GM23248 (cell line): ENCODE measurements at regions not wholly inside any gene's neighbourhood (a gene's known extent, or its start where the extent isn't known, plus 50 kb on each side); places are given as distances from the start of the nearest gene placed in this dataset.

Experiments
- DNase-seq: peaks from one replicate; pipeline ENCODE4 v3.0.0-alpha.2; 2015
- H2AFZ ChIP-seq: fragments of 200-600 bp; sonication (generic); 2 replicates; pipeline ENCODE4 v1.6.1; 2016; ENCODE audit warnings: antibody characterized with exemption
- H3F3A ChIP-seq: fragments of 200-600 bp; sonication (generic); 2 replicates; pipeline ENCODE4 v1.6.1; 2016; ENCODE audit warnings: mild to moderate bottlenecking, antibody characterized with exemption, mixed run types; ENCODE audit not compliant: insufficient read depth
- H3K27ac ChIP-seq: fragments of 200-600 bp; sonication (generic); 2 replicates; pipeline ENCODE4 v1.5.1; 2016; ENCODE audit warnings: mild to moderate bottlenecking
- H3K27me3 ChIP-seq: fragments of 200-600 bp; sonication (generic); replicated peaks from 2 replicates; pipeline ENCODE4 v1.6.1; 2016; ENCODE audit warnings: mild to moderate bottlenecking; ENCODE audit not compliant: insufficient read depth
- H3K36me3 ChIP-seq: fragments of 200-600 bp; sonication (generic); 2 replicates; pipeline ENCODE4 v1.6.1; 2016; ENCODE audit warnings: low read depth, mild to moderate bottlenecking
- H3K4me1 ChIP-seq: fragments of 200-600 bp; sonication (generic); 2 replicates; pipeline ENCODE4 v1.6.1; 2016; ENCODE audit warnings: mild to moderate bottlenecking; ENCODE audit not compliant: insufficient read depth
- H3K4me2 ChIP-seq: fragments of 200-600 bp; sonication (generic); one replicate; pipeline ENCODE4 v1.6.1; 2016; ENCODE audit warnings: mild to moderate bottlenecking; ENCODE audit not compliant: unreplicated experiment
- H3K4me3 ChIP-seq: fragments of 200-600 bp; sonication (generic); 2 replicates; pipeline ENCODE4 v1.5.1; 2016; ENCODE audit warnings: mild to moderate bottlenecking
- H3K79me2 ChIP-seq: fragments of 200-600 bp; sonication (generic); 2 replicates; pipeline ENCODE4 v1.6.1; 2016; ENCODE audit warnings: mild to moderate bottlenecking; ENCODE audit not compliant: insufficient read depth
- H3K9ac ChIP-seq: fragments of 200-600 bp; sonication (generic); 2 replicates; pipeline ENCODE4 v1.6.1; 2016; ENCODE audit warnings: mild to moderate bottlenecking
- H3K9me2 ChIP-seq: fragments of 200-600 bp; sonication (generic); 2 replicates; pipeline ENCODE4 v1.6.1; 2016; ENCODE audit warnings: mixed run types, mild to moderate bottlenecking, moderate library complexity; ENCODE audit not compliant: insufficient read depth
- H3K9me3 ChIP-seq: fragments of 200-600 bp; sonication (generic); one replicate; pipeline ENCODE4 v1.6.1; 2017; ENCODE audit warnings: low read depth
- H4K20me1 ChIP-seq: fragments of 200-600 bp; sonication (generic); 2 replicates; pipeline ENCODE4 v1.6.0; 2016; ENCODE audit not compliant: insufficient read depth
- EZH2 ChIP-seq: fragments of 200-600 bp; sonication (generic); IDR thresholded peaks from 2 replicates; pipeline ENCODE4 v1.6.1; 2018; ENCODE audit warnings: antibody characterized with exemption, mild to moderate bottlenecking; ENCODE audit not compliant: insufficient read depth, poor library complexity, severe bottlenecking
- EZH2phosphoT487 ChIP-seq: fragments of 200-600 bp; sonication (generic); IDR thresholded peaks from 2 replicates; pipeline ENCODE4 v1.6.1; 2018; ENCODE audit warnings: antibody characterized with exemption, moderate library complexity, mild to moderate bottlenecking, low read depth; ENCODE audit not compliant: insufficient read depth
- WGBS, 2 experiments: methylation state at CpG; one replicate each; pipeline ENCODE4 v1.1.6; 2015 to 2017; ENCODE audit warnings: low lambda C conversion rate in 2 of 2, low coverage in 1 of 2; ENCODE audit errors: missing lambda C conversion rate in 2 of 2; 5-methylcytosine and 5-hydroxymethylcytosine counted together
- in situ Hi-C: fragments of 300-500 bp; cut with MboI; formaldehyde crosslinking; loops from 2 replicates; pipeline ENCODE4 v1.15.0; 2020

DNA sequence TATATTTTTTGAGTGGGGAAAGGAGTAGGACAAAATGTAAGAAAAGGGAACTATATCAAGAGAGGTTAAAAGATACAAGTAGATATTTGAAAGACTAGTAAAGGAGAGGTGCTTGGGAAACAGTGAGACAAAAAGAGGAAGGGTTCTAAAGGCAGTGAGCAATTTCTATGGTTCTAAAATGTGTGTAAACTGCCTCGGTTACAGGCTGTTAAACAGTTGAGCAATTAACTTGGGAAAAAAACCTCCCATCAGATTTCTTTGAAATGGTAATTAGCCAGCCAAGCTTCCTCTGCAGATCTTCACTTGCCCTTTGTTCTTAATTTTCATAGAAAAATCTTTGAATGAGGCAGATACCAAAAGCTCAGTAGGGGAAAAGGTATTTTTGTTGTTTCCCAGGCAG lies 238.7 kb upstream of the KCNH7 start:
- Histone ChIP-seq H2AFZ (no peak overlapping the region), H3K27me3 (no peaks in the 10 kb centered on the region), H3K9me3 (no peaks in the 10 kb centered on the region), H3K27ac (no peak overlapping the region), H3K4me1 (no peaks in the 10 kb centered on the region), H3K9ac (no peak overlapping the region), H3K36me3 (no peaks in the 10 kb centered on the region), H4K20me1 (no peaks in the 10 kb centered on the region), H3K9me2 (no peaks in the 10 kb centered on the region), H3K4me2 (no peak overlapping the region), H3K4me3 (no peak overlapping the region), H3F3A (no peaks in the 10 kb centered on the region), H3K79me2 (no peaks in the 10 kb centered on the region)
- WGBS, 2 experiments = 0 to 3% methylated on average over 1 of the region's 1 CpG
- no peak for DNase-seq
- TF ChIP-seq EZH2phosphoT487 (no peak), EZH2 (no peak)
- in situ Hi-C loops = no loop called here

- Histone ChIP-seq H2AFZ (no peak overlapping the region), H3K27me3 (no peaks in the 10 kb centered on the region), H3K79me2 (no peaks in the 10 kb centered on the region), H3F3A (no peaks in the 10 kb centered on the region), H3K9me3 (no peaks in the 10 kb centered on the region), H4K20me1 (no peaks in the 10 kb centered on the region), H3K36me3 (no peaks in the 10 kb centered on the region), H3K4me1 (no peaks in the 10 kb centered on the region), H3K9me2 (no peaks in the 10 kb centered on the region), H3K4me2 (no peak overlapping the region), H3K9ac (no peak overlapping the region), H3K4me3 (no peak overlapping the region), H3K27ac (no peak overlapping the region)
- TF ChIP-seq EZH2phosphoT487 (no peak), EZH2 (no peak)
- DNase-seq = no peak
- in situ Hi-C loops = no loop called here
Observed at GRCh38 chr2:163066085-163066484, 227.5 kb upstream of the KCNH7 start.

GRCh38 chr2:163062524-163062923 lies 224.0 kb upstream of the KCNH7 start:
- no peaks in the 10 kb centered on the region for H3F3A ChIP-seq
- no peaks in the 10 kb centered on the region for H3K27me3 ChIP-seq
- H3K79me2 ChIP-seq = no peaks in the 10 kb centered on the region
- 3 to 5% methylated on average over 3 of the region's 3 CpGs for WGBS, 2 experiments
- no peak overlapping the region for H3K27ac ChIP-seq
- no peaks in the 10 kb centered on the region for H3K9me3 ChIP-seq
- H3K4me1 ChIP-seq = no peaks in the 10 kb centered on the region
- H3K4me3 ChIP-seq = no peak overlapping the region
- TF ChIP-seq EZH2 (no peak), EZH2phosphoT487 (no peak)
- H3K9ac ChIP-seq = no peak overlapping the region
- no peaks in the 10 kb centered on the region for H4K20me1 ChIP-seq
- DNase-seq = no peak
- H3K4me2 ChIP-seq = no peak overlapping the region
- in situ Hi-C loops = no loop called here
- no peak overlapping the region for H2AFZ ChIP-seq
- H3K36me3 ChIP-seq = no peaks in the 10 kb centered on the region
- no peaks in the 10 kb centered on the region for H3K9me2 ChIP-seq

GRCh38 chr2:163046615-163047014 lies 208.0 kb upstream of the KCNH7 start:
- no peaks in the 10 kb centered on the region for H3K4me1 ChIP-seq
- no peak overlapping the region for H2AFZ ChIP-seq
- no peak for TF ChIP-seq EZH2phosphoT487
- TF ChIP-seq EZH2 = no peak
- no peak overlapping the region for H3K9ac ChIP-seq
- H3K27ac ChIP-seq = no peak overlapping the region
- in situ Hi-C loops = no loop called here
- no peaks in the 10 kb centered on the region for H3F3A ChIP-seq
- H4K20me1 ChIP-seq = no peaks in the 10 kb centered on the region; the same call in 1 of the 2 replicates
- no peaks in the 10 kb centered on the region for H3K9me2 ChIP-seq
- no peak for DNase-seq
- no peaks in the 10 kb centered on the region for H3K36me3 ChIP-seq
- H3K79me2 ChIP-seq = no peaks in the 10 kb centered on the region
- H3K27me3 ChIP-seq = no peaks in the 10 kb centered on the region
- no peak overlapping the region for H3K4me2 ChIP-seq
- H3K9me3 ChIP-seq = no peaks in the 10 kb centered on the region
- no peak overlapping the region for H3K4me3 ChIP-seq
- WGBS, 2 experiments = 6 to 7% methylated on average over 2 of the region's 2 CpGs

- no peak overlapping the region for H2AFZ ChIP-seq
- no peak overlapping the region for H3K27ac ChIP-seq
- H3K4me2 ChIP-seq = no peak overlapping the region
- TF ChIP-seq EZH2 = no peak
- TF ChIP-seq EZH2phosphoT487 = no peak
- in situ Hi-C loops = no loop called here
- no peaks in the 10 kb centered on the region for H3F3A ChIP-seq
- H3K36me3 ChIP-seq = no peaks in the 10 kb centered on the region
- no peaks in the 10 kb centered on the region; the same call in 1 of the 2 replicates for H4K20me1 ChIP-seq
- H3K4me3 ChIP-seq = no peak overlapping the region
- H3K9me3 ChIP-seq = no peaks in the 10 kb centered on the region
- no peak for DNase-seq
- H3K79me2 ChIP-seq = no peaks in the 10 kb centered on the region
- no peak overlapping the region for H3K9ac ChIP-seq
- no peaks in the 10 kb centered on the region for H3K4me1 ChIP-seq
- no peaks in the 10 kb centered on the region for H3K9me2 ChIP-seq
- WGBS, 2 experiments = 3 to 6% methylated on average over 2 of the region's 2 CpGs
- H3K27me3 ChIP-seq = no peaks in the 10 kb centered on the region
Observed at GRCh38 chr2:163045830-163046229, 207.3 kb upstream of the KCNH7 start.
